Mesendoderm (in vitro differentiated cells): ENCODE measurements at regions not wholly inside any gene's neighbourhood (a gene's known extent, or its start where the extent isn't known, plus 50 kb on each side); places are given as distances from the start of the nearest gene placed in this dataset.
A peak's percentile ranks its signal among the peaks of the same experiment; 100 is the strongest.

Experiments used
- DNase-seq: peaks from one replicate; pipeline ENCODE4 v3.0.0; 2013
- H2AK5ac ChIP-seq: 2 replicates; pipeline ENCODE4 v1.6.1; 2013; ENCODE audit warnings: low read length, inconsistent platforms
- H2BK120ac ChIP-seq: 2 replicates; pipeline ENCODE4 v1.6.1; 2013; ENCODE audit warnings: low read depth, mild to moderate bottlenecking, low read length, moderate library complexity, mixed read lengths
- H2BK15ac ChIP-seq: replicated peaks from 2 replicates; pipeline ENCODE4 v1.6.1; 2013; ENCODE audit warnings: low read depth, mild to moderate bottlenecking, moderate library complexity
- H2BK5ac ChIP-seq: 2 replicates; pipeline ENCODE4 v1.6.1; 2013; ENCODE audit warnings: low read length, inconsistent platforms
- H3K18ac ChIP-seq: 2 replicates; pipeline ENCODE4 v1.6.1; 2013; ENCODE audit warnings: mild to moderate bottlenecking, low read length, mixed read lengths
- H3K23ac ChIP-seq: one replicate; pipeline ENCODE4 v1.6.1; 2013; ENCODE audit warnings: low read length
- H3K27ac ChIP-seq: 2 replicates; pipeline ENCODE4 v1.5.1; 2013; ENCODE audit warnings: low read depth, mild to moderate bottlenecking, inconsistent platforms, low read length, moderate library complexity
- H3K27me3 ChIP-seq: 2 replicates; pipeline ENCODE4 v1.6.1; 2013; ENCODE audit warnings: low read length, control low read depth, mild to moderate bottlenecking, inconsistent platforms; ENCODE audit not compliant: insufficient read depth, poor library complexity
- H3K36me3 ChIP-seq: 2 replicates; pipeline ENCODE4 v1.6.1; 2013; ENCODE audit warnings: low read length, inconsistent platforms; ENCODE audit not compliant: control insufficient read depth, insufficient read depth
- H3K4ac ChIP-seq: one replicate; pipeline ENCODE4 v1.6.1; 2013; ENCODE audit warnings: low read depth, mild to moderate bottlenecking, low read length, moderate library complexity
- H3K4me1 ChIP-seq: 2 replicates; pipeline ENCODE4 v1.6.1; 2013; ENCODE audit warnings: low read depth, low read length, inconsistent platforms; ENCODE audit not compliant: control insufficient read depth
- H3K4me2 ChIP-seq: 2 replicates; pipeline ENCODE4 v1.6.1; 2013; ENCODE audit warnings: low read length
- H3K4me3 ChIP-seq: 2 replicates; pipeline ENCODE4 v1.5.1; 2013; ENCODE audit warnings: mild to moderate bottlenecking, low read length
- H3K56ac ChIP-seq: one replicate; pipeline ENCODE4 v1.6.1; 2013; ENCODE audit warnings: low read length
- H3K79me1 ChIP-seq: 2 replicates; pipeline ENCODE4 v1.6.1; 2013; ENCODE audit warnings: low read length, inconsistent platforms
- H3K79me2 ChIP-seq: 2 replicates; pipeline ENCODE4 v1.6.1; 2013; ENCODE audit warnings: mild to moderate bottlenecking, low read length; ENCODE audit not compliant: control insufficient read depth, insufficient read depth
- H3K9ac ChIP-seq: 2 replicates; pipeline ENCODE4 v1.6.1; 2013; ENCODE audit warnings: low read length, inconsistent platforms
- H4K5ac ChIP-seq: one replicate; pipeline ENCODE4 v1.6.1; 2013; ENCODE audit warnings: low read length
- H4K8ac ChIP-seq: one replicate; pipeline ENCODE4 v1.6.1; 2013; ENCODE audit warnings: low read depth, mild to moderate bottlenecking, control low read depth, low read length, moderate library complexity
- WGBS: extraction: QIAGEN DNeasy Blood & Tissue Kit; methylation state at CpG from one replicate; pipeline ENCODE4 v1.1.7; 2013; ENCODE audit warnings: low lambda C conversion rate, missing lambda C conversion rate; ENCODE audit not compliant: insufficient coverage; ENCODE audit errors: extremely low coverage; 5-methylcytosine and 5-hydroxymethylcytosine counted together

DNA sequence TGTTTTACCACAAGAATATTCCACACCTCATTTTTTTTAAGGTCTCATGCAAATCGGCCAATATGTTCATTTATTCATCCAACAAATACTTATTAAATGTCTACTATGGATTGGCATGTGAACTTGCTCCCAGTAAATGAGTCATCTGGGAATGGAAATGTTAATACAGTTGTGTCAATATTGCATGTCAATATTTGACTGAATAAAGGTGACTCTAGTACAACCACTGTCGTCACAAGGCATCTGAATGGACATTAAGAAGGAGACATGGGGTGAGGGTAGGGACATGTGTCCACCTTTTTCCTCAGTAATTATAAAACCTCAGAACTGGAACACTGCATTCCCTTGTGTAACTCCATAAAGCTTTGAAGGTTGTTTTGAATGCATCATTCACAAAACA lies 365.4 kb downstream of the ADCYAP1 start:
- no CpG with 5 or more reads among the region's 2 CpGs for WGBS
- Histone ChIP-seq H3K4ac (no peak overlapping the region), H3K27me3 (no peaks in the 10 kb centered on the region), H2BK15ac (no peak overlapping the region), H3K18ac (no peak overlapping the region), H3K79me2 (no peaks in the 10 kb centered on the region), H3K56ac (no peak overlapping the region), H2BK5ac (no peak overlapping the region), H4K8ac (no peak overlapping the region), H3K79me1 (no peaks in the 10 kb centered on the region), H3K4me1 (no peaks in the 10 kb centered on the region), H2BK120ac (no peak overlapping the region), H3K36me3 (no peaks in the 10 kb centered on the region), H3K23ac (no peak overlapping the region), H2AK5ac (no peak overlapping the region), H3K27ac (no peak overlapping the region), H3K9ac (no peak overlapping the region), H3K4me2 (no peak overlapping the region), H3K4me3 (no peak overlapping the region), H4K5ac (no peak overlapping the region)
- no peak for DNase-seq

DNA sequence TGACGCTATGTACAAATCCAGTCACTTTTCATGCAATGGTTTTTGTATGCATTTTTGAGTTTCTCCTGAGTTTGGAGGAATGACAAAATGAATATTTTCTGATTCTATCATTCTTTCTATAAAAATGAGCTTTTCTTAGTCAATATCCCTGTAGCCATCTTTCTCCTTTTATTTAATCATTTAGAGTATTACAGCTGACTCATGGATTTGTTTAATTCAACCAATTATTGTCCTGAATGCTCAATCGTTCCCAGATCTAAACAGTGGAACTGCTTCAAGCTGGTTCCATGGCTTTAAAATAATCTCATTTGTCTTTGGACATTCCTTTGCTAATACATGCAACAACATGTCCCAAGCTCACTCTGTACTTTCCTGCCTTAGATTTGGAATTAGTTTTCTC lies 368.8 kb downstream of the ADCYAP1 start:
- Histone ChIP-seq H2BK5ac (no peak overlapping the region), H2BK15ac (no peak overlapping the region), H3K36me3 (no peaks in the 10 kb centered on the region), H3K23ac (no peak overlapping the region), H3K56ac (no peak overlapping the region), H4K5ac (no peak overlapping the region), H3K4me2 (no peak overlapping the region), H3K4ac (no peak overlapping the region), H2AK5ac (no peak overlapping the region), H3K18ac (no peak overlapping the region), H2BK120ac (no peak overlapping the region), H3K9ac (no peak overlapping the region), H3K79me1 (no peaks in the 10 kb centered on the region), H3K79me2 (no peaks in the 10 kb centered on the region), H3K4me1 (no peaks in the 10 kb centered on the region), H3K27ac (no peak overlapping the region), H3K4me3 (no peak overlapping the region), H4K8ac (no peak overlapping the region), H3K27me3 (no peaks in the 10 kb centered on the region)
- no CpG with 5 or more reads among the region's 2 CpGs for WGBS
- DNase-seq = no peak

DNA sequence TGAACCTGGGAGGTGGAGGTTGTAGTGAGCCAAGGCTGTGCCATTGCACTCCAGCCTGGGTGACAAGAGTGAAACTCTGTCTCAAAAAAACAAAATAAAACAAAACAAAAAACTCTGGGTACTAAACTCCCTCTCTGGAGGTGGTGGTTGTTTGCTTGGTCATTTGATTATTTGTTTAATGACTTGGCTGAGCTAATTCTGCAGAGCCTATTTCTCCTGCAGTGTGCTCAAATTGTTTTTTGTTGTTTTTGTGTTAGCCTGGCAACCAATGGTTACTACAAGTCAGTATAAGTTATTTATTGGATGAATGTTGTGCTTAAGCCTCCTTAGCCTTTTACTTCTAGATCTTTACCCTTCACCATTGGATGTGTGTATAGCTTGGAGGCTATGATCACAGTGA lies 387.5 kb downstream of the ADCYAP1 start:
- Histone ChIP-seq H3K79me2 (no peaks in the 10 kb centered on the region), H4K8ac (no peak overlapping the region), H3K4ac (no peak overlapping the region)

DNA sequence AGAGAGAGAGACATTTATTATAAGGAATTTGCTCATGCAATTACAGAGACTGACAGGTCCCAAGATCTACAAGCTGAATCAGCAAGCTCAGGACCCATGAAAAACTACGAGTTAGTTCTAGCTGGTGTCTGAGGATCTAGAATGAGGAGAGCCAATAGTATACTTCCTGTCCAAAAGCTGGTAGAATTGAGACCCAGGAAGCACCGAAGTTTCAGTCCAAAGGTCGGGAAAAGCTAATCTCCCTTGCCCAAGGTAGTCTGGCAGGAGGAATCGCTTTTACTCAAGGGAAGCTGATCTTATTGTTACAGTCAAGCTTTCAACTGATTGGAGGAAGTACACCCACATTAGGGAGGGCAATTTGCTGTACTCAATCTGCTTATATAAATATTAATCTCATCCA lies 389.6 kb downstream of the ADCYAP1 start:
- Histone ChIP-seq H3K9ac (no peak overlapping the region), H3K4me1 (no peaks in the 10 kb centered on the region), H3K4me3 (no peak overlapping the region), H3K4me2 (no peak overlapping the region), H3K4ac (no peak overlapping the region), H2BK15ac (no peak overlapping the region), H3K36me3 (no peaks in the 10 kb centered on the region), H3K27me3 (no peaks in the 10 kb centered on the region), H2BK120ac (no peak overlapping the region), H4K5ac (no peak overlapping the region), H2AK5ac (no peak overlapping the region), H3K79me1 (no peaks in the 10 kb centered on the region), H3K79me2 (no peaks in the 10 kb centered on the region), H3K23ac (no peak overlapping the region), H2BK5ac (no peak overlapping the region), H3K18ac (no peak overlapping the region), H3K27ac (no peak overlapping the region), H3K56ac (no peak overlapping the region), H4K8ac (no peak overlapping the region)
- WGBS = no CpG with 5 or more reads among the region's 4 CpGs
- DNase-seq = no peak

More for the DNA sequence above, 387.5 kb downstream of the ADCYAP1 start:
- no peaks in the 10 kb centered on the region for H3K36me3 ChIP-seq
- no peak overlapping the region for H3K23ac ChIP-seq
- H4K5ac ChIP-seq = no peak overlapping the region
- no peaks in the 10 kb centered on the region for H3K4me1 ChIP-seq
- H2BK5ac ChIP-seq = no peak overlapping the region
- no peak overlapping the region for H2AK5ac ChIP-seq
- no peak overlapping the region for H3K18ac ChIP-seq
- no peak overlapping the region for H3K56ac ChIP-seq
- no peak overlapping the region for H3K4me3 ChIP-seq
- H3K79me1 ChIP-seq = no peaks in the 10 kb centered on the region
- no peak overlapping the region for H3K9ac ChIP-seq
- no peak overlapping the region for H3K27ac ChIP-seq
- no peak overlapping the region for H2BK15ac ChIP-seq
- H2BK120ac ChIP-seq = no peak overlapping the region
- no peak for DNase-seq
- H3K27me3 ChIP-seq = no peaks in the 10 kb centered on the region
- H3K4me2 ChIP-seq = no peak overlapping the region

DNA sequence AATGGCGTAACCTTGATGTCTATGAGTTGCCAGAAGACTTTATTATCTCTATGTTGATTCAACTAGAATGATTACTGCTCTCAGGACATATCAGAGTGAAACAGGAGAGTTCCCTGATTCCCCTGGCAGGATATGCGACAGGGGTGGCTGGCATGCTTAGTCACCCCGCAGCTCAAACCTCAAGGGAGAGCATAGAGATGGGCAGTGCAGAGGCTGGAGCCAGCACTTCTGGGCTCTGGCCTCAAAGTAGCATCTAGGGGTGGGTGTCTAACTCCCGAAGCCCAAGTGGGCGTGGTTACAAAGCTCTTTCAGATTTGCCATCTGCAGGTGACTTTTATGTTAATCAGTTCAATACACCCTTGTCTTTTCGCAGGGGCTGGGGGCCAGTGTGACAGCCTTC lies 391.6 kb downstream of the ADCYAP1 start:
- peak; percentile 14 for DNase-seq
- Histone ChIP-seq H3K18ac (no peak overlapping the region), H4K5ac (no peak overlapping the region), H2BK120ac (no peak overlapping the region), H2BK5ac (no peak overlapping the region), H3K36me3 (no peaks in the 10 kb centered on the region), H3K27me3 (no peaks in the 10 kb centered on the region), H3K4me1 (no peaks in the 10 kb centered on the region), H4K8ac (no peak overlapping the region), H3K79me1 (no peaks in the 10 kb centered on the region), H3K9ac (no peak overlapping the region), H3K79me2 (no peaks in the 10 kb centered on the region), H3K4me2 (no peak overlapping the region), H3K23ac (no peak overlapping the region), H3K27ac (no peak overlapping the region), H2BK15ac (no peak overlapping the region), H2AK5ac (no peak overlapping the region), H3K56ac (no peak overlapping the region), H3K4ac (no peak overlapping the region), H3K4me3 (no peak overlapping the region)
- no CpG with 5 or more reads among the region's 6 CpGs for WGBS

DNA sequence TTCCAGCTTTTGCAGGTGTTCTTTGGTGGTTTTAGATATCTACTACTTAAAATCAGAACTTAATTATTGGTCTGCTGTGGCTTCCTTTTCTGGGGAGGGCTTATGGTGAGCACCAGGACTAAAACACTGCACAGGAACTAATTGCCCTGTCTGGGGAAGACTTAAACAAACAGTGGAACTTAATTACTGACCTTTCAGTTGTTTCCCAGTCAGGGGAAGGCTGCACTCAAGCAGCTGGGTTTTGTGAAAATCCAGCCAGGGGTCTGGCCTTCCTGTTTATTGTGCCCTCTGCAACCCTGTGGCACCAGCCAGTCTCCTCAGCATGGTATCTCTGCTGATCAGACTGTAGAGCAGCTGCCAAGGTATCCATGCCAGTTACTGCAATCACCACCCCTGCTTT lies 398.2 kb downstream of the ADCYAP1 start:
- Histone ChIP-seq H3K27me3 (no peaks in the 10 kb centered on the region), H3K18ac (no peak overlapping the region), H3K4me3 (no peak overlapping the region), H3K56ac (no peak overlapping the region), H2BK15ac (no peak overlapping the region), H3K9ac (no peak overlapping the region), H3K4me1 (no peaks in the 10 kb centered on the region), H3K36me3 (no peaks in the 10 kb centered on the region), H4K8ac (no peak overlapping the region), H3K4me2 (no peak overlapping the region), H3K79me1 (no peaks in the 10 kb centered on the region), H3K4ac (no peak overlapping the region), H2AK5ac (no peak overlapping the region), H2BK5ac (no peak overlapping the region), H3K27ac (no peak overlapping the region), H3K79me2 (no peaks in the 10 kb centered on the region), H3K23ac (no peak overlapping the region), H2BK120ac (no peak overlapping the region), H4K5ac (no peak overlapping the region)
- no peak for DNase-seq
